ENCODE measurements at regions not wholly inside any gene's neighbourhood (a gene's known extent, or its start where the extent isn't known, plus 50 kb on each side); places are given as distances from the start of the nearest gene placed in this dataset.

DNA sequence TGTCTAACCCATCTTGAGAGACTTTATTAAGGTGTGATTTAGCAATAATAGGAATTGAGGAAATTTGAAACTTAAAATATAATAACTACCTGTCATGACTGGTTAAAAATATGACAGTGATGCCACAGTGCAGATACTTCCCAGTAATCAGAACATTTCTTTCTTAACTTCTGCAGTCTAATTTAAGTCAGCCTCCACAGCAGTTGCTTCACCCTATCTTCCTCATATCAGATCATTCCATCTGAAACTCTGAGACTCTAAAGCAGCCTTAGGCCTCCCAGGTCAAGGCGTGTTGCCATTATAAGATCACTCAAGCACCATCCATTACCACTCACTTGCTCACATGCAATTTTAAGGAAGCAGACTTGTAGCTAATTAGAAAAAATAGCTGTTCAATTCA, 302.2 kb downstream of the AASDHPPT start:
- no peak overlapping the region for H3K4me2 ChIP-seq (ENCODE audit: low read length)

GRCh38 chr11:106381895-106382294, 304.4 kb downstream of the AASDHPPT start:
- no peak overlapping the region for H3K27ac ChIP-seq (ENCODE audit: low read depth, low read length)
- H3K79me2 ChIP-seq (ENCODE audit: control insufficient read depth, low read length): no peaks in the 10 kb centered on the region
- H3K4me1 ChIP-seq (ENCODE audit: control insufficient read depth, low read length): no peaks in the 10 kb centered on the region
- H3K27me3 ChIP-seq (ENCODE audit: control insufficient read depth, low read length): no peaks in the 10 kb centered on the region
- no peaks in the 10 kb centered on the region for H3K36me3 ChIP-seq (ENCODE audit: control insufficient read depth, low read length)
- no peaks in the 10 kb centered on the region for H4K20me1 ChIP-seq (ENCODE audit: control insufficient read depth, insufficient read depth, low read depth, low read length)
- TF ChIP-seq, protein P1, sequence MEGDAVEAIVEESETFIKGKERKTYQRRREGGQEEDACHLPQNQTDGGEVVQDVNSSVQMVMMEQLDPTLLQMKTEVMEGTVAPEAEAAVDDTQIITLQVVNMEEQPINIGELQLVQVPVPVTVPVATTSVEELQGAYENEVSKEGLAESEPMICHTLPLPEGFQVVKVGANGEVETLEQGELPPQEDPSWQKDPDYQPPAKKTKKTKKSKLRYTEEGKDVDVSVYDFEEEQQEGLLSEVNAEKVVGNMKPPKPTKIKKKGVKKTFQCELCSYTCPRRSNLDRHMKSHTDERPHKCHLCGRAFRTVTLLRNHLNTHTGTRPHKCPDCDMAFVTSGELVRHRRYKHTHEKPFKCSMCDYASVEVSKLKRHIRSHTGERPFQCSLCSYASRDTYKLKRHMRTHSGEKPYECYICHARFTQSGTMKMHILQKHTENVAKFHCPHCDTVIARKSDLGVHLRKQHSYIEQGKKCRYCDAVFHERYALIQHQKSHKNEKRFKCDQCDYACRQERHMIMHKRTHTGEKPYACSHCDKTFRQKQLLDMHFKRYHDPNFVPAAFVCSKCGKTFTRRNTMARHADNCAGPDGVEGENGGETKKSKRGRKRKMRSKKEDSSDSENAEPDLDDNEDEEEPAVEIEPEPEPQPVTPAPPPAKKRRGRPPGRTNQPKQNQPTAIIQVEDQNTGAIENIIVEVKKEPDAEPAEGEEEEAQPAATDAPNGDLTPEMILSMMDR (IDR thresholded peaks at IDR 0.05; ENCODE audit: low read depth, low read length, poor library complexity, severe bottlenecking): no peak
- TF ChIP-seq EZH2phosphoT487 (IDR thresholded peaks at IDR 0.05; ENCODE audit: borderline replicate concordance, low read length): no peak
- no peak overlapping the region for H3K4me2 ChIP-seq (ENCODE audit: low read length)
- H3K9me3 ChIP-seq (ENCODE audit: control insufficient read depth, insufficient read depth, low read length): no peaks in the 10 kb centered on the region
- no peaks in the 10 kb centered on the region for H3K9me2 ChIP-seq (replicated peaks; ENCODE audit: control insufficient read depth, low read length)
- H3K4me3 ChIP-seq (ENCODE audit: low read length): no peak overlapping the region
- H3F3A ChIP-seq (ENCODE audit: control insufficient read depth, insufficient read depth): no peaks in the 10 kb centered on the region

More for the DNA sequence above, 302.2 kb downstream of the AASDHPPT start:
- Histone ChIP-seq H3K79me2 (ENCODE audit: control insufficient read depth, low read length) (no peaks in the 10 kb centered on the region), H3K27ac (ENCODE audit: low read depth, low read length) (no peak overlapping the region), H3K9me3 (ENCODE audit: control insufficient read depth, insufficient read depth, low read length) (no peaks in the 10 kb centered on the region), H3K4me1 (ENCODE audit: control insufficient read depth, low read length) (no peaks in the 10 kb centered on the region), H3K4me3 (ENCODE audit: low read length) (no peak overlapping the region), H3K27me3 (ENCODE audit: control insufficient read depth, low read length) (no peaks in the 10 kb centered on the region), H3K9me2 (replicated peaks; ENCODE audit: control insufficient read depth, low read length) (no peaks in the 10 kb centered on the region), H4K20me1 (ENCODE audit: control insufficient read depth, insufficient read depth, low read depth, low read length) (no peaks in the 10 kb centered on the region), H3K36me3 (ENCODE audit: control insufficient read depth, low read length) (no peaks in the 10 kb centered on the region), H3F3A (ENCODE audit: control insufficient read depth, insufficient read depth) (no peaks in the 10 kb centered on the region)
- no peak for TF ChIP-seq EZH2phosphoT487 (IDR thresholded peaks at IDR 0.05; ENCODE audit: borderline replicate concordance, low read length)
- TF ChIP-seq, protein P1 (IDR thresholded peaks at IDR 0.05; ENCODE audit: low read depth, low read length, poor library complexity, severe bottlenecking): no peak

GRCh38 chr11:106384429-106384828, 307.0 kb downstream of the AASDHPPT start:
- Histone ChIP-seq H3K27me3 (ENCODE audit: control insufficient read depth, low read length) (no peaks in the 10 kb centered on the region), H3K79me2 (ENCODE audit: control insufficient read depth, low read length) (no peaks in the 10 kb centered on the region), H3F3A (ENCODE audit: control insufficient read depth, insufficient read depth) (no peaks in the 10 kb centered on the region), H3K9me2 (replicated peaks; ENCODE audit: control insufficient read depth, low read length) (no peaks in the 10 kb centered on the region), H3K4me1 (ENCODE audit: control insufficient read depth, low read length) (no peaks in the 10 kb centered on the region), H3K9me3 (ENCODE audit: control insufficient read depth, insufficient read depth, low read length) (no peaks in the 10 kb centered on the region), H3K4me2 (ENCODE audit: low read length) (no peak overlapping the region), H4K20me1 (ENCODE audit: control insufficient read depth, insufficient read depth, low read depth, low read length) (no peaks in the 10 kb centered on the region), H3K27ac (ENCODE audit: low read depth, low read length) (no peak overlapping the region), H3K36me3 (ENCODE audit: control insufficient read depth, low read length) (no peaks in the 10 kb centered on the region), H3K4me3 (ENCODE audit: low read length) (no peak overlapping the region)
- no peak for TF ChIP-seq EZH2phosphoT487 (IDR thresholded peaks at IDR 0.05; ENCODE audit: borderline replicate concordance, low read length)
- TF ChIP-seq, protein P1 (IDR thresholded peaks at IDR 0.05; ENCODE audit: low read depth, low read length, poor library complexity, severe bottlenecking): no peak

DNA sequence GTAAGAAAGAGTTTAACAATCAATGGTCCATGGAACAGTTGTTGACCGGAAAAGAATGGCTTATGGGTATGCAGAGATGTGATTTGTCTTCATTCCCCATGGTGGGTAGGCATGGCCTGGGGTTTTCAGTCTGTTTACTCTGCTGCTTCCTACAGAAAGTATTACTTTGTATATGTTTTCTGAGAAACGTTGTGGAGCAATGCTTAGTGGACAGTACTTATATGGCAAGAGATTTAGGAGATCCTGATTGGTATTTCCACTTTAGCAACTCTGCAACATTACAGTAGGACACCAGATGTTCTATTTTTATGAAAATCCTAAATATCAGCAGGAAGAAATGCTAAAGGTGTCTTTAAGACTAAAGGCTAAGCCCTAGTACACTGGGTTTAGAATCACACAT, 309.1 kb downstream of the AASDHPPT start:
- no peaks in the 10 kb centered on the region for H3K27me3 ChIP-seq (ENCODE audit: control insufficient read depth, low read length)
- no peaks in the 10 kb centered on the region for H3F3A ChIP-seq (ENCODE audit: control insufficient read depth, insufficient read depth)
- no peak overlapping the region for H3K27ac ChIP-seq (ENCODE audit: low read depth, low read length)
- H3K9me3 ChIP-seq (ENCODE audit: control insufficient read depth, insufficient read depth, low read length): no peaks in the 10 kb centered on the region
- H3K79me2 ChIP-seq (ENCODE audit: control insufficient read depth, low read length): no peaks in the 10 kb centered on the region
- H4K20me1 ChIP-seq (ENCODE audit: control insufficient read depth, insufficient read depth, low read depth, low read length): no peaks in the 10 kb centered on the region
- no peak overlapping the region for H3K4me3 ChIP-seq (ENCODE audit: low read length)
- H3K9me2 ChIP-seq (replicated peaks; ENCODE audit: control insufficient read depth, low read length): no peaks in the 10 kb centered on the region
- H3K36me3 ChIP-seq (ENCODE audit: control insufficient read depth, low read length): no peaks in the 10 kb centered on the region
- no peak overlapping the region for H3K4me2 ChIP-seq (ENCODE audit: low read length)
- TF ChIP-seq, protein P1 (IDR thresholded peaks at IDR 0.05; ENCODE audit: low read depth, low read length, poor library complexity, severe bottlenecking): no peak
- no peak for TF ChIP-seq EZH2phosphoT487 (IDR thresholded peaks at IDR 0.05; ENCODE audit: borderline replicate concordance, low read length)
- no peaks in the 10 kb centered on the region for H3K4me1 ChIP-seq (ENCODE audit: control insufficient read depth, low read length)
